PC-9 (cell line): ENCODE measurements at regions not wholly inside any gene's neighbourhood (a gene's known extent, or its start where the extent isn't known, plus 50 kb on each side); places are given as distances from the start of the nearest gene placed in this dataset.

ENCODE experiments used
- BruUV-seq: library from RNA; stranded (reverse); fragments of 400-500 nt; replicated peaks from 2 replicates; lab custom pipeline; 2021; lab: Mats Ljungman, UMichigan
- CTCF ChIA-PET: fragments of 300-600 bp; sonication (Branson Sonifier 250); formaldehyde crosslinking; loops from one replicate; lab custom pipeline; 2022; ENCODE audit warnings: antibody characterized with exemption; lab: Charles Lee
- POLR2A ChIA-PET: fragments of 300-600 bp; sonication (Branson Sonifier 250); formaldehyde crosslinking; loops from one replicate; lab custom pipeline; 2022; ENCODE audit warnings: antibody characterized with exemption; ENCODE audit not compliant: unreplicated experiment; lab: Charles Lee
- DNase-seq, 2 experiments: peaks; one replicate each; pipeline versions ENCODE4 v3.0.0 to v3.0.0-alpha.2; 2015 to 2022; ENCODE audit warnings: mixed read lengths in 1 of 2
- H2AFZ ChIP-seq: fragments of 200-600 bp; sonication (generic); 2 replicates; pipeline ENCODE4 v1.8.1; 2017; ENCODE audit warnings: antibody characterized with exemption
- H3F3A ChIP-seq: fragments of 200-600 bp; sonication (generic); 2 replicates; pipeline ENCODE4 v1.8.1; 2017; ENCODE audit warnings: antibody characterized with exemption, mild to moderate bottlenecking, low read depth; ENCODE audit not compliant: insufficient read depth
- H3K27ac ChIP-seq: fragments of 200-600 bp; sonication (generic); 2 replicates; pipeline ENCODE4 v1.6.1; 2016; ENCODE audit warnings: mixed run types
- H3K27me3 ChIP-seq: fragments of 200-600 bp; sonication (generic); 2 replicates; pipeline ENCODE4 v1.6.1; 2016; ENCODE audit warnings: low read depth, mixed run types; ENCODE audit not compliant: insufficient read depth
- H3K36me3 ChIP-seq: fragments of 200-600 bp; sonication (generic); 2 replicates; pipeline ENCODE4 v1.6.1; 2016; ENCODE audit warnings: low read depth, mixed run types
- H3K4me1 ChIP-seq: fragments of 200-600 bp; sonication (generic); replicated peaks from 2 replicates; pipeline ENCODE4 v1.6.1; 2016; ENCODE audit warnings: mixed run types; ENCODE audit not compliant: insufficient read depth
- H3K4me2 ChIP-seq: fragments of 200-600 bp; sonication (generic); 2 replicates; pipeline ENCODE4 v1.6.1; 2017; ENCODE audit warnings: mixed run types
- H3K4me3 ChIP-seq: fragments of 200-600 bp; sonication (generic); 2 replicates; pipeline ENCODE4 v1.6.1; 2016; ENCODE audit warnings: mixed run types
- H3K79me2 ChIP-seq: fragments of 200-600 bp; sonication (generic); 2 replicates; pipeline ENCODE4 v1.6.1; 2017; ENCODE audit warnings: low read depth, mixed run types
- H3K9me2 ChIP-seq: fragments of 200-600 bp; sonication (generic); 2 replicates; pipeline ENCODE4 v1.8.1; 2017; ENCODE audit warnings: mild to moderate bottlenecking; ENCODE audit not compliant: insufficient read depth
- H3K9me3 ChIP-seq: fragments of 200-600 bp; sonication (generic); 2 replicates; pipeline ENCODE4 v1.8.1; 2016; ENCODE audit warnings: low read depth; ENCODE audit not compliant: insufficient read depth
- H4K20me1 ChIP-seq: fragments of 200-600 bp; sonication (generic); 2 replicates; pipeline ENCODE4 v1.8.1; 2017; ENCODE audit not compliant: insufficient read depth
- EZH2 ChIP-seq: fragments of 200-600 bp; sonication (generic); IDR thresholded peaks from 2 replicates; pipeline ENCODE4 v1.8.0; 2017; ENCODE audit warnings: antibody characterized with exemption, low read depth
- intact Hi-C: fragments of 100-400 bp; cut with micrococcal nuclease; formaldehyde crosslinking; loops from one replicate; pipeline ENCODE4 v1.10.0; 2022; ENCODE audit not compliant: unreplicated experiment
- TF ChIP-seq, protein P1 (sequence below): fragments of 200-600 bp; sonication (generic); conservative IDR thresholded peaks from 2 replicates; pipeline ENCODE4 v1.6.1; 2017; ENCODE audit warnings: mixed run types, antibody characterized with exemption, mild to moderate bottlenecking, moderate library complexity

DNA sequence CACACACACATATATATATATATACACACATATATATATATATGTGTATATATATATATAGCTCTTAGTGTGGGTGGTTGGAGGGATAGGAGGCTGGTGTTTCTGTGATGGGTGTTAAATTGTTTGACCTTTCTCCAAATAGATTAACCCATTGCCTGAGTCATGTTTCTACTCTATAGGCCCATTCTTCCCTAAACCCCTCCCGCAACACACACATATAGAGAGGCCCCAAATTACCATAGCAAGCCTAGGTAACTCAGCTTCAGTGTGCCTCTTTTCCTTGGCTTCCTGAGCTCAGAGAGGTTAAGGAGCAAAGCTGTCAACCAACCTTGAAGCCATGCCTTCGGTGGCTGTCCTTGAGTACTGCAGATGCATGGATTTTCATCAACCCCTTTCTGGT is 98.7 kb upstream of the ADO start:
- CTCF ChIA-PET = no interaction called here
- no TSS peak for BruUV-seq
- POLR2A ChIA-PET = no interaction called here

DNA sequence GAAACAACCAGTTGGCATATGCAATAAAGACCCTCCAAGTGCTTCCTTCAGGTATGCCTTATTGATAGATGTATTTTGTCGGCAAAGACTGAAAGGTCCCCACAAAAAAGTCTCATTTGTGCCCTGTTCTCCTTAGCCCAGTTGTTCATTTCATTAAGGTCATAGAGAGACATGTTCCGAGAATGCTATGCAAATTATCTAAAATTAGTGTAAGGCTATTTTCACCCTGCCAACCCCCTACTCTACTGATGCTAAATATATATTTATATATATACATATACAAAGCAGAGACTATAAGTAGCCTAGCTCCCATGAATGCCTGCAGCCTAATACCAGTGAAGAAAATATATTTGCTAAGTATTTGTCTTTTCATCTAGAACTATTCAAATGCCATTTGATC is 96.7 kb upstream of the ADO start:
- ChIA-PET POLR2A (interaction anchor here (0.5 kb wide), 1 partner anchor 1687 kb away, joined by 5 read pairs; no protein-coding TSS in a partner anchor), CTCF (no interaction called here)
- H3K9me3 ChIP-seq = no peaks in the 10 kb centered on the region
- no peak overlapping the region for H2AFZ ChIP-seq
- H3K27me3 ChIP-seq = no peaks in the 10 kb centered on the region
- no peaks in the 10 kb centered on the region for H3K36me3 ChIP-seq
- no peak for DNase-seq
- H3K4me3 ChIP-seq = no peak overlapping the region
- no peaks in the 10 kb centered on the region for H3K79me2 ChIP-seq
- intact Hi-C loops = no loop called here
- H3K4me2 ChIP-seq = no peak overlapping the region
- H3F3A ChIP-seq = no peaks in the 10 kb centered on the region
- no peaks in the 10 kb centered on the region for H3K9me2 ChIP-seq
- no peaks in the 10 kb centered on the region for H3K4me1 ChIP-seq
- H3K27ac ChIP-seq = no peak overlapping the region
- no peaks in the 10 kb centered on the region for H4K20me1 ChIP-seq
- TF ChIP-seq, protein P1, sequence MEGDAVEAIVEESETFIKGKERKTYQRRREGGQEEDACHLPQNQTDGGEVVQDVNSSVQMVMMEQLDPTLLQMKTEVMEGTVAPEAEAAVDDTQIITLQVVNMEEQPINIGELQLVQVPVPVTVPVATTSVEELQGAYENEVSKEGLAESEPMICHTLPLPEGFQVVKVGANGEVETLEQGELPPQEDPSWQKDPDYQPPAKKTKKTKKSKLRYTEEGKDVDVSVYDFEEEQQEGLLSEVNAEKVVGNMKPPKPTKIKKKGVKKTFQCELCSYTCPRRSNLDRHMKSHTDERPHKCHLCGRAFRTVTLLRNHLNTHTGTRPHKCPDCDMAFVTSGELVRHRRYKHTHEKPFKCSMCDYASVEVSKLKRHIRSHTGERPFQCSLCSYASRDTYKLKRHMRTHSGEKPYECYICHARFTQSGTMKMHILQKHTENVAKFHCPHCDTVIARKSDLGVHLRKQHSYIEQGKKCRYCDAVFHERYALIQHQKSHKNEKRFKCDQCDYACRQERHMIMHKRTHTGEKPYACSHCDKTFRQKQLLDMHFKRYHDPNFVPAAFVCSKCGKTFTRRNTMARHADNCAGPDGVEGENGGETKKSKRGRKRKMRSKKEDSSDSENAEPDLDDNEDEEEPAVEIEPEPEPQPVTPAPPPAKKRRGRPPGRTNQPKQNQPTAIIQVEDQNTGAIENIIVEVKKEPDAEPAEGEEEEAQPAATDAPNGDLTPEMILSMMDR = no peak
- TF ChIP-seq EZH2 = no peak
- no TSS peak for BruUV-seq

More for the DNA sequence above, 98.7 kb upstream of the ADO start:
- Histone ChIP-seq H3F3A (no peaks in the 10 kb centered on the region), H4K20me1 (no peaks in the 10 kb centered on the region), H3K4me1 (no peaks in the 10 kb centered on the region), H3K27me3 (peaks cover 9% of the 10 kb centered on the region; the same call in 1 of the 2 replicates), H3K9me3 (no peaks in the 10 kb centered on the region), H3K79me2 (no peaks in the 10 kb centered on the region), H3K4me3 (no peak overlapping the region), H3K27ac (no peak overlapping the region), H2AFZ (no peak overlapping the region), H3K36me3 (no peaks in the 10 kb centered on the region), H3K4me2 (no peak overlapping the region), H3K9me2 (no peaks in the 10 kb centered on the region)
- DNase-seq = no peak
- intact Hi-C loops = no loop called here
- TF ChIP-seq, protein P1 = no peak
- no peak for TF ChIP-seq EZH2

DNA sequence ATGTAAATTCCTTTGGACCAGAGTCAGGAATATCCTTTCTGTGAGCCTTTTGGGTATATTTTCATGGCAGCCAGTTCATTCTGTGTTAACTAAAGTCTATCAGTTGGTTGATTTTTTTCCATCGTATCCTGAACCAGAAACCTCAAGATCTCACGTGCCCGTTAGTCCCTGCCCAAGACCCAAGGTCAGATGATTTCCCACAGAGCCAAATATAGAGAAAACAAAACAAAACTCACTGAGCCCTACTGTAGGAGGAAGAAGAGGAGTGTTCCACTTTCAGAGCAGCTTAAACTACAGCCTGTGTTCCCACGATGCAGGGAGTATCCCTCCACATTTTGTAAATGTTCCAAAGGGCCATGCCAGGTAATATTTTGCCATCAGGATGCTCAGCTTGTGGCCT is 96.0 kb upstream of the ADO start:
- Histone ChIP-seq H4K20me1 (no peaks in the 10 kb centered on the region), H3K36me3 (no peaks in the 10 kb centered on the region), H3K27me3 (no peaks in the 10 kb centered on the region), H3K4me3 (no peak overlapping the region), H3K27ac (no peak overlapping the region), H3K9me2 (no peaks in the 10 kb centered on the region), H3K4me2 (no peak overlapping the region), H3K79me2 (no peaks in the 10 kb centered on the region), H3K4me1 (no peaks in the 10 kb centered on the region), H2AFZ (no peak overlapping the region), H3F3A (no peaks in the 10 kb centered on the region), H3K9me3 (no peaks in the 10 kb centered on the region)
- no TSS peak for BruUV-seq
- CTCF ChIA-PET = no interaction called here
- POLR2A ChIA-PET = no interaction called here
- intact Hi-C loops = no loop called here
- DNase-seq = no peak
- TF ChIP-seq EZH2 = no peak
- TF ChIP-seq, protein P1 = no peak
